Stimulated activated CD4-positive, alpha-beta T cell treated with anti-CD3 and anti-CD28 coated beads, Interleukin-4, amount 100 ng/mL, for 48 hours (primary cell): ENCODE measurements at regions not wholly inside any gene's neighbourhood (a gene's known extent, or its start where the extent isn't known, plus 50 kb on each side); places are given as distances from the start of the nearest gene placed in this dataset.
"Not testable (repeated sequence)": the region's sequence is repeated elsewhere in the genome, so short reads cannot be mapped to it uniquely, and the experiment has no call there.

Experiments used
- DNase-seq, 2 donors: peaks; one replicate each; pipeline ENCODE4 v3.0.0-alpha.2; 2020; ENCODE audit warnings: low read depth in 2 of 2

DNA sequence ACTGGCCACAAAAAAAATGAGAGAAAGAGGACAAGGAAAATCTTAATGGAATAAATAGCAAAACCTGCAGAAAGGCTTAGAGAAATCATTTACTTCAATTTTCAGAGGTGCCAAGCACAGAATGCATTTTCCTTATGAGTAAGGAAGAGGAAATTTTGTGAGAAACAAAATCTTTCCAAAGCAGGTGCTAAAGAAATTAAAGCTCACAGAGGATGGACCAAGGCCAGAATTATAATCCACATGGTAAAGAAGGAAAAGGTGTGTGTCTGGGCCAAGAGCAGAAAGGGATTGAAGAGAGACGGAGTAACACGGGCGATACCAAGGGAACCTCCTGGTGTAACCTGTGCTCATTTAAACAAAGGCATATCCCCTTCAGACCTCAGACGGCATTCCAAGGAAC is 340.0 kb upstream of the NFIA start:
- no peak for DNase-seq

GRCh38 chr1:60740154-60740553 is 342.2 kb upstream of the NFIA start:
- no peak for DNase-seq

DNA sequence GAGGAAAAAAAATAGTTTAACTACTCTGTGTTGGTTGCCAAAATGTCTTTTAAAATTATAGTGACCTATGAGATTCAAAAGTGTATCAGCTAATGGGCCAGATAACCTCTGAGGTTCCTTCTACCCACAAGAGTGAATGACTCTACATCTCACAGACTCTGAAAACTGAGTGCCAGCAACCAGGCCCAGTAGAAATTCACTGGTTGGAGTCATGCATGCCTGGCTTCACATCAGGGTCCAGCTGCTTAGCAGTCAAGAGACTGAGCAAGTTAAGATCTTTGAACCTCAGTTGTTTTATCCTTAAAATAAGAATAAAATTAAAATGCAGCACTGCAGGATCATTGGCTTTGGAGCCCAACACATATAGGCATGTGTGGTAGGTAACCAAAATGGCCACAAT is 342.6 kb upstream of the NFIA start:
- no peak for DNase-seq

DNA sequence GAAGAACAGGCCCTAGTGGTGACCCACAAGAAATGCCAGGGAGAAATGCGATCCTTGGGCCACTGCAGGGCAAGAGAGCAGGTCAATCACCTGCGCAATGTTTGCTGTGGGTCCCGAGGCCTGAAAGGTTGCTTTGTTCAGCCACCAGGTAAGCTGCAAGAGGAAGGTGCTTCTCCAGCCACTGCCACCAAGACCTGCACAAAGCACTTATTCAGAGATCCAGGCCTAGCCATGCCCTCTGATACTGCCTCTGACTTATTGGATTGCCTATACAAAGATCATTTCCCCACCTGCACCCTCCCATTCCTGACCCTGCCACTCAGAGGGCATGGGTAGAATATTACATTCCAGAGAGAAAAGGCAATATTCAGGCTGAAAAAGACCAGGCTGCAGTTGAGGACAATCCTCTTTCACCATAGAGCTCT is 349.4 kb upstream of the NFIA start:
- DNase-seq: no peak

- no peak for DNase-seq
These were observed 351.0 kb upstream of the NFIA start for GRCh38 chr1:60731321-60731720.

DNA sequence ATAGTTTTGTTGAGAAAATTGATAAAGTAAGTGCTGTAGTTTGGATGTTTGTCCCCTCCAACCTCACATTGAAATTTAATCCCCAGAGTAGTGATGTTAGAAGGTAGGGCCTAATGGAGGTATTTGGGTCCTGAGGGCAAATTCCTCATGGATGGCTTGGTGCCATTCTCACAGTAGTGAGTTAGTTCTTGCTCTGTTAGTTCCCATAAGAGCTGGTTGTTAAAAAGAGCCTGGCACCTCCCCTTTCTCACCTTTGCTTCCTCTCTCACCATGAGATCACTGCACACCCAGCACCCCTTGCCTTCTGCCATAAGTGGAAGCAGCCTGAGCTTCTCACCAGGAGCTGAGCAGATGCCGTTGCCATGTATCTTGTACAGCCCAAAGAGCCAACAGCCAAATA is 354.8 kb upstream of the NFIA start:
- DNase-seq: no peak

DNA sequence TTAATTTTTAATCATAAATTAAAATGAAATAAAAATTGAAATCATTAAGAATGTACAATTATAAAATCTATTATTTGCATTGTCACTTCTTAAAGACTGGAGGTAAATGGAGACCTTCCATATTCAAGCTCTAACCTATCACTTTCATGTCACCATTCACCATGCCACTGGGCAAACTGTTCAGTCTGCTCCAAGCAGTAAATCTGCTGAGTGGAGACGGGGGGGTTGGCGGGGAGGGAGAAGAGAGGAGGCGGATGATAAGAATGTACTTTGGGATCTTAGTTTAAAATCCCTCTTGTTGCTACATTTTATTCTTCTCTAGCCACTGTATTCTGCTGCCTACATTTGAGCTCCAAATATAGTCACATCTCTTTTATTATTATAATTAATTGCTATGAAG is 365.9 kb upstream of the NFIA start:
- no peak for DNase-seq

- no peak for DNase-seq
These were observed 366.4 kb upstream of the NFIA start for GRCh38 chr1:60715970-60716369.

DNA sequence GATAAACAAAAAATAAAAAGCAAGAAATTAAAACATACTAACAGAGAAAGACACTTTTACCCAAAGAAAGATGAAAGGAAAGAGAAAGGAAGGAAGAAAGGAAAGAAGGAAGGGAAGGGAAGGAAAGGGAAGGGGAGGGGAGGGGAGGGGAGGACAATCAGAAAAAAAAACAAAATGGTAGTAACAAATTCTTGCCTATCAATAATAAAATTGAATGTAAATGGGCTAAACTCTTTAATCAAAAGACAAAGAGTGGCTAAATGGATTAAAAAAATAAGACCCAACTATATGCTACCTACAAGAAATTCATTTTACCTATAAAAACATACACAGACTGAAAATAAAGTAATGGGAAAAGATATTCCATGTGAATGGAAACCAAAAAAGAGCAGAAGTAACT is 372.9 kb upstream of the NFIA start:
- no peak for DNase-seq

DNA sequence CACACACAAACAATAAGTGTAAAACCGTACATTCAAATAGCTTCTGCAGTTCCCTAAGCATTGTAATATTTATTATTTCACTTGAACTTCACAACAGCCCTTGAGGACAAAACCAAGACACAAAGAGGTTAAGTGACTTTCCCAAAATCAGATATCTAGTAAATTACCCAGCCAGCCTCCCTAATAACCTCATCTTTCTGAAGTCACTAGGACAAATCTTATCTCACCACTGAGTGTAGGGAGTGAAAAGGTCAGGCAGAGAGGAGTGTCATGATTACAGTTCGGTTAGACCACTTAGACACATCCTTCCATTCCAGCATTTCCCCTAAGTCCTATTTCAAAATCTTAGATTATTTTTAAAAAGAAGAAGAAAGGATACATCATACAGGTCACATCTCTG is 377.3 kb upstream of the NFIA start:
- DNase-seq: no peak

DNA sequence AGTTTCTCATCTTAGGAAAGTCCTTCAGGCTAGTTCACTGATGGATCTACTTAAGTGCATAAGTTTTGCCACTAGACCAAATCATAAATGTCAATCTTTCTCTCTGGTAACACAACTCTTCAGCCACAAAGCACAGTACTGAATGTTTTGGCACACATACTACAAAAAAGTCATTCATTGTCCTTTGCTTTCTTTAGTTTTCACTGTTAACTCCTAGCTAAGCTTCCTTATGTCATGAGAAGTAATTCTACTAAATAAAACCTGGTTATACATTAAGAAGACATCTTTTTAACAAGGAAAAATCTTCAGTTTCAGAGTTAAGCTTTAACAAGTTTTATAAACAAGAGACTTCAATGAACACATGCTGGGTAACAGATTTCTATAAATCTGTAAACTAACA is 379.2 kb upstream of the NFIA start:
- no peak for DNase-seq

DNA sequence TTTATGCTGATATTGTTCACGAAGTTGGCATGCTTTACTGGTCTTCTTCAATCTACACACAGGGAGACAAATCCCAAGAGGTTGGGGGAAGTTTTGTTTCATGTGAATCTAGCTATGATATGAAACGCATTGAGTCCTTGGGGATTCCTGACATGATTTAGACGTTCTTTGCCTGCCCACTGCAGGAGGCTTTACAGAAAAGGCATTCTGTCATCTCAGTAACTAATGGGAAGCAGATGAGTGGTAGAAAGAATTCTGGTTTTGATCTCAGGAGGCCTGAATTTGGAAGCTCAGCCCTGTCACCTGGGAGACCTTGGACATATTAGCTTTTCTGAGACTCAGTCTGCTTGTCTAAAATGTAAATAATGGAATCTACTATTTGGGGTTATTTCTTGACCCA is 383.0 kb upstream of the NFIA start:
- DNase-seq: no peak

- no peak for DNase-seq
These were observed 385.0 kb upstream of the NFIA start for GRCh38 chr1:60697204-60697994.

DNA sequence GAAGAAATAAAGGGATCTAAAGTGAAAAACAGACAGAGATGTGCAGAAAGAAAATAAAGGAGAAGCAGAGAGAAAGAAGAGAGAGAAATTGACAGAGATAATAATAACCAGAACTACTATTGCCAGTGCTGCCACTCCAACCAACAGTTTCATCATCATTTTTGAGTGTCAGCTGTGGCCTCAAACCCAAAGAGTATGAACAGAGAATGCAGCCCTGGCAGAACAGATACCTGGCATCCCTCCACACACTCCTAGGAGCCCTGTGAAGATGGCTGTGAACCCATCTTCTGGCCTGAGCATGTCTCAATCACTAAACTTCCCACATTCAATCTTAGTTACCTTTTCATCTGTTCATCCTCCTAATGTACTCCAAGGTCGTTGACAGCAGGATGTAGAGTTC is 385.8 kb upstream of the NFIA start:
- no peak for DNase-seq

DNA sequence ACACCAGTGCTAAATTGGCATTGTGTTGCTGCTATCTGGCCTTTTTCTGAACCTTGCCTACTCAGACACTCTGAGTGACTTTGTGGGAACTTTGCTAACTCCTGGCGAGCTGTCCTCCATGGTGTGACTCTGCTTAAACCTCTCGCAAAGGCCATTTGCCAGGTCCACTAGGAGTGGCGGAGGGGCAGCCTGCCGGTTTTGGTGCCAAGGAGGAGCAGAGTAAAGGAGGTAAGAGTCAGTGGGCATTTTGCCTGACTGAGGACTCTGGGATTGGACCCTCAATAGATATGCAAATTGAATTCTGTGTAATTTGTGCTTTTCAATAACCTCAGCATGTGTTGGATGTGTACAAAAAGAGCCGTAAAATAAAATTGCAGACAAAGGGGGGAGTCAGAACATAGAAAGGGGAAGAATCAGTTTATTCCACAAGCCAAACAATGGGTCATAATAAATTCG is 386.6 kb upstream of the NFIA start:
- DNase-seq: no peak

DNA sequence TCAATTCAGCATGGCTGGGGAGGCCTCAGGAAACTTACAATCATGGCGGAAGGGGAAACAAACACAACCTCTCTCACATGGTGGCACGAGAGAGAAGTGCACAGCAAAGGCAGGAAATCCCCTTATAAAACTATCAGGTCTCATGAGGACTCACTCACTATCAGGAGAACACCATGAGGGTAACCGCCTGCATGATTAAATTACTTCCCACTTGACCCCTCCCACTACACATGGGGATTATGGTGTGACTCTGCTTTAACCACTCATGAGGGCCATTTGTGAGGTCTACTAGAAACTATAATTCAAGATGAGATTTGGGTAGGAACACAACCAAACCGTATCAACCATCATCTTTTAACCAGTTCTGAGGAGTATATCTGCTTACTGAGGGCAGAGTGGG is 387.4 kb upstream of the NFIA start:
- no peak for DNase-seq

GRCh38 chr1:60692031-60692430 is 390.3 kb upstream of the NFIA start:
- no peak for DNase-seq

DNA sequence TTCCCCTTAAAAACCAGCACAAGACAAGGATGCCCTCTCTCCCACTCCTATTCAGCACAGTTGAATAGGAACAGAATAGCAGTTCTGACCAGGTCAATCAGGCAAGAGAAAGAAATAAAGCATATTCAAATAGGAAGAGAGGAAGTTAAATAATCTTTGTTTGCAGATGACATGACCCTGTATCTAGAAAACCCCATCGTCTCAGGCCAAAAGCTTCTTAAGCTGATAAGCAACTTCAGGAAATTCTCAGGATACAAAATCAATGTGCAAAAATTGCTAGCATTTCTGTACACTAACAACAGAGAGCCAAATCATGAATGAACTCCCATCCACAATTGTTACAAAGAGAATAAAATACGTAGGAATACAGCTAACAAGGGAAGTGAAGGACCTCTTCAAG is 394.1 kb upstream of the NFIA start:
- DNase-seq: not testable (repeated sequence)

- no peak for DNase-seq
These were observed 401.1 kb upstream of the NFIA start for GRCh38 chr1:60681095-60681860.

- DNase-seq: no peak
These were observed 402.6 kb upstream of the NFIA start for GRCh38 chr1:60679524-60680375.

DNA sequence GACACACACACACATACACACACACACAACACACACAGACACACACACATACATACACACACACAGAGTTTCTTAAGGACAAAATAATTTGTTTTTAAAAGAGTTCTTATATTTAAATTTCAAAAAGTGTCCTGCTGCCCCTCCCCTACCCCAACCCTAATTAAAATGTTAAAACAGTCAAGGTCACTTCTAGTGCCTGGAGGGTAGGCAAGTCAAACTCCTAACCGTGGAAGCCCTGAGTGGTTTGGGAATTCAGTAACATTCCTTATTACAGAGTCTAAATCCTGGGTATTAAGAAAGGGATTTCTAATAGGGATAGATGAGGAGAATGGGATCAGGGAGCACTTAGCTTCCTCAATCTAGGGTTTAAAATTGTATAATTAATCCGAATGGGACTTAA is 403.6 kb upstream of the NFIA start:
- no peak for DNase-seq

DNA sequence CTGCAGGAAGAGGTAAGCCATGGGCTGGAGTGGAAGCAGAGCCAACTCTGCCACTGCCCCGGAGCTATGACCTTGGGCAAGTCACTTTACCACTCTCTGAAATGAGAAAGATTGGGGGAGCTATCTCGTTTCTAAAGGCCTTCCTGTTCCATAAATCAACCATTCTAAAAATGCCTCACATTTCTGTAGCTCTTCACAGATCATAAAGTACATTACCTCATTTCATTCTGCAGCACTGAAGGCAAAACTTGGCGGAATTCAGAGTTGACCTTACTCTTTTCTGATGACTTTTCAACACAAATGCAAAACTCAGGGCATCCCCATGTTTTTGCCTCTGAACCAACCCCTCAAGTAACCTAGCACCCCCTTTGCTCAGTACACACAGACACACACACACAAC is 404.0 kb upstream of the NFIA start:
- no peak for DNase-seq
